OCI-LY7 (cell line): ENCODE measurements at regions not wholly inside any gene's neighbourhood (a gene's known extent, or its start where the extent isn't known, plus 50 kb on each side); places are given as distances from the start of the nearest gene placed in this dataset.

Experiments
- BruUV-seq: library from RNA; stranded (reverse); fragments of 400-500 nt; replicated peaks from 2 replicates; lab custom pipeline; 2021; lab: Mats Ljungman, UMichigan
- CTCF ChIA-PET: fragments of 300-600 bp; sonication (Branson Sonifier 250); formaldehyde crosslinking; loops from one replicate; lab custom pipeline; 2022; ENCODE audit warnings: antibody characterized with exemption; ENCODE audit not compliant: unreplicated experiment; lab: Charles Lee
- POLR2A ChIA-PET: fragments of 300-600 bp; sonication (Branson Sonifier 250); formaldehyde crosslinking; loops from one replicate; lab custom pipeline; 2022; ENCODE audit warnings: antibody characterized with exemption; lab: Charles Lee
- DNase-seq: peaks from one replicate; pipeline ENCODE4 v3.0.0-alpha.2; 2015; ENCODE audit warnings: low spot score
- H2AFZ ChIP-seq: fragments of 200-600 bp; sonication (generic), shearing (Covaris generic); 2 replicates; pipeline ENCODE4 v1.6.1; 2014; ENCODE audit warnings: mild to moderate bottlenecking, antibody characterized with exemption, low read length, moderate library complexity
- H3K27ac ChIP-seq: fragments of 200-600 bp; sonication (generic); 2 replicates; pipeline ENCODE4 v1.5.1; 2014; ENCODE audit warnings: mixed run types, low read depth, mild to moderate bottlenecking, moderate library complexity, low read length, inconsistent platforms; ENCODE audit not compliant: poor library complexity, severe bottlenecking
- H3K36me3 ChIP-seq: fragments of 200-600 bp; sonication (generic); 2 replicates; pipeline ENCODE4 v1.6.1; 2014; ENCODE audit warnings: mild to moderate bottlenecking, antibody characterized with exemption, low read length, moderate library complexity, mixed read lengths; ENCODE audit not compliant: insufficient read depth
- H3K4me1 ChIP-seq: fragments of 200-600 bp; sonication (generic); 2 replicates; pipeline ENCODE4 v1.5.1; 2014; ENCODE audit warnings: mild to moderate bottlenecking, low read length; ENCODE audit not compliant: insufficient read depth, poor library complexity, severe bottlenecking
- H3K4me2 ChIP-seq: fragments of 200-600 bp; sonication (generic); 2 replicates; pipeline ENCODE4 v1.6.1; 2014; ENCODE audit warnings: mild to moderate bottlenecking, low read length
- H3K4me3 ChIP-seq: fragments of 200-600 bp; sonication (generic); 2 replicates; pipeline ENCODE4 v1.5.1; 2014; ENCODE audit warnings: mild to moderate bottlenecking, low read depth, low read length; ENCODE audit not compliant: poor library complexity, severe bottlenecking
- H3K79me2 ChIP-seq: fragments of 200-600 bp; sonication (generic); 2 replicates; pipeline ENCODE4 v1.6.1; 2016; ENCODE audit warnings: low read depth, mild to moderate bottlenecking, low read length, moderate library complexity, mixed read lengths; ENCODE audit not compliant: insufficient read depth
- H3K9me2 ChIP-seq: fragments of 200-600 bp; sonication (generic); 2 replicates; pipeline ENCODE4 v1.6.1; 2016; ENCODE audit warnings: mild to moderate bottlenecking, low read length, mixed read lengths; ENCODE audit not compliant: insufficient read depth
- H3K9me3 ChIP-seq: fragments of 200-600 bp; sonication (generic); 2 replicates; pipeline ENCODE4 v1.6.1; 2014; ENCODE audit warnings: mild to moderate bottlenecking, mixed run types, low read length, mixed read lengths
- H4K20me1 ChIP-seq: fragments of 200-600 bp; sonication (generic); 2 replicates; pipeline ENCODE4 v1.6.1; 2014; ENCODE audit warnings: mild to moderate bottlenecking, antibody characterized with exemption, low read length, moderate library complexity, mixed read lengths; ENCODE audit not compliant: insufficient read depth
- CTCF ChIP-seq: fragments of 200-600 bp; sonication (generic); conservative IDR thresholded peaks from 2 replicates; pipeline ENCODE4 v1.5.1; 2014; ENCODE audit warnings: mild to moderate bottlenecking, antibody characterized with exemption, low read length, moderate library complexity, mixed read lengths
- EZH2phosphoT487 ChIP-seq: fragments of 200-600 bp; sonication (generic); IDR thresholded peaks from 2 replicates; pipeline ENCODE4 v1.6.1; 2018; ENCODE audit warnings: low read depth, borderline replicate concordance, mild to moderate bottlenecking, mixed run types, antibody characterized with exemption, low read length, moderate library complexity, mixed read lengths
- intact Hi-C: fragments of 100-400 bp; cut with micrococcal nuclease; formaldehyde crosslinking; loops from one replicate; pipeline ENCODE4 v1.10.0; 2022; ENCODE audit not compliant: unreplicated experiment

- TF ChIP-seq CTCF = no peak
- TF ChIP-seq EZH2phosphoT487 = no peak
- H2AFZ ChIP-seq = no peak overlapping the region
- H3K4me1 ChIP-seq = no peaks in the 10 kb centered on the region
- intact Hi-C loops = no loop called here
- no peak for DNase-seq
- no peaks in the 10 kb centered on the region for H3K36me3 ChIP-seq
- H4K20me1 ChIP-seq = no peaks in the 10 kb centered on the region
- no peak overlapping the region for H3K4me2 ChIP-seq
- no peaks in the 10 kb centered on the region for H3K9me3 ChIP-seq
- BruUV-seq = no TSS peak
- CTCF ChIA-PET = interaction anchor here (1.1 kb wide), 1 partner anchor 13 kb away, joined by 3 read pairs; no protein-coding TSS in a partner anchor
- H3K27ac ChIP-seq = no peak overlapping the region
- no peaks in the 10 kb centered on the region for H3K79me2 ChIP-seq
- no peak overlapping the region for H3K4me3 ChIP-seq
- POLR2A ChIA-PET = no interaction called here
- no peaks in the 10 kb centered on the region for H3K9me2 ChIP-seq
These were observed 144.1 kb upstream of the GALNT15 start for GRCh38 chr3:16030342-16030741.

GRCh38 chr3:16031434-16031833 is 143.0 kb upstream of the GALNT15 start:
- Histone ChIP-seq H2AFZ (no peak overlapping the region), H3K4me3 (no peak overlapping the region), H3K79me2 (no peaks in the 10 kb centered on the region), H3K27ac (no peak overlapping the region), H3K9me2 (no peaks in the 10 kb centered on the region), H3K4me2 (no peak overlapping the region), H3K36me3 (no peaks in the 10 kb centered on the region), H3K4me1 (no peaks in the 10 kb centered on the region), H3K9me3 (no peaks in the 10 kb centered on the region), H4K20me1 (no peaks in the 10 kb centered on the region)
- ChIA-PET CTCF (no interaction called here), POLR2A (no interaction called here)
- DNase-seq = no peak
- intact Hi-C loops = no loop called here
- no TSS peak for BruUV-seq
- TF ChIP-seq EZH2phosphoT487 = no peak

- POLR2A ChIA-PET = no interaction called here
- Histone ChIP-seq H3K27ac (no peak overlapping the region), H3K9me3 (0 out of 2 replicates have a peak, but pooled peaks cover 2% of the 10 kb centered on the region), H3K4me2 (no peak overlapping the region), H3K4me3 (no peak overlapping the region), H3K79me2 (no peaks in the 10 kb centered on the region), H4K20me1 (no peaks in the 10 kb centered on the region), H3K4me1 (no peaks in the 10 kb centered on the region), H2AFZ (no peak overlapping the region), H3K36me3 (no peaks in the 10 kb centered on the region), H3K9me2 (no peaks in the 10 kb centered on the region)
- intact Hi-C loops = no loop called here
- CTCF ChIA-PET = no interaction called here
- DNase-seq = no peak
- TF ChIP-seq EZH2phosphoT487 (no peak), CTCF (no peak)
- BruUV-seq = no TSS peak
These were observed 140.4 kb upstream of the GALNT15 start for GRCh38 chr3:16033889-16034687.
